ENCODE measurements at regions not wholly inside any gene's neighbourhood (a gene's known extent, or its start where the extent isn't known, plus 50 kb on each side); places are given as distances from the start of the nearest gene placed in this dataset.

DNA sequence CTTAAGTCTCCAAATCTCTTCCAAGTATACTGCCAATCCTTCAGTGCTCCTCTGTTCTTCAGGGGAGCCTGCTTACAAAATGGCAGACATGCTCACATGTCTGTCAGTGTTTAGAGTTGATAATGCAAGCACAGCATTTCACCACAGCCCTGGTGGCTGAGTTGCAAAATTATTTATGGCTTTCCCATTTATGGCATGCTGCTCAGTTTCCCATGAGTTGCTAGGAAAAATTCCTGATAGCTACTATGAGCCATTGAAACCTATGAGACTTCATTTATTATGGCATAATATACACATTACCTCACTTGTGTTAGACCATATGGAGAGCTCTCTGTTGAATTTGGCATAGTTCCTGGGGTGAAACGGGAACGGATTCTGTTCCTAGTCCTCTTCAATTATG, 448.7 kb upstream of the TCF4 start:
- no peaks in the 10 kb centered on the region for H3K79me2 ChIP-seq (ENCODE audit: control insufficient read depth, insufficient read depth, low read length)
- H3K27ac ChIP-seq (ENCODE audit: control insufficient read depth, insufficient read depth): no peak overlapping the region
- H3K9ac ChIP-seq (ENCODE audit: control insufficient read depth, insufficient read depth, low read length): no peak overlapping the region
- intact Hi-C loops (cut with micrococcal nuclease; ENCODE audit: unreplicated experiment): no loop called here
- H3K27me3 ChIP-seq (replicated peaks in 1 of 2; ENCODE audit: control insufficient read depth in 2 of 2, insufficient read depth in 2 of 2, low read length in 1 of 2): no peaks in the 10 kb centered on the region
- RAD21 ChIA-PET (ENCODE audit: unreplicated experiment): no interaction called here
- CTCF ChIA-PET: no interaction called here
- H4K20me1 ChIP-seq (ENCODE audit: control insufficient read depth, insufficient read depth): no peaks in the 10 kb centered on the region
- DNase-seq (ENCODE audit: low read depth, low spot score) (no peak), ATAC-seq (no peak), FAIRE-seq (no peak)
- no peak for TF ChIP-seq CEBPB (IDR thresholded peaks at IDR 0.05; ENCODE audit: borderline replicate concordance in 1 of 2, low read depth in 2 of 2, low read length in 2 of 2)
- no peak for TF ChIP-seq FOXM1 (IDR thresholded peaks at IDR 0.05; ENCODE audit: low read depth, low read length)
- TF ChIP-seq BHLHE40 (IDR thresholded peaks at IDR 0.05; ENCODE audit: borderline replicate concordance in 1 of 2, low read depth in 2 of 2, low read length in 1 of 2): no peak
- TF ChIP-seq, protein P1, sequence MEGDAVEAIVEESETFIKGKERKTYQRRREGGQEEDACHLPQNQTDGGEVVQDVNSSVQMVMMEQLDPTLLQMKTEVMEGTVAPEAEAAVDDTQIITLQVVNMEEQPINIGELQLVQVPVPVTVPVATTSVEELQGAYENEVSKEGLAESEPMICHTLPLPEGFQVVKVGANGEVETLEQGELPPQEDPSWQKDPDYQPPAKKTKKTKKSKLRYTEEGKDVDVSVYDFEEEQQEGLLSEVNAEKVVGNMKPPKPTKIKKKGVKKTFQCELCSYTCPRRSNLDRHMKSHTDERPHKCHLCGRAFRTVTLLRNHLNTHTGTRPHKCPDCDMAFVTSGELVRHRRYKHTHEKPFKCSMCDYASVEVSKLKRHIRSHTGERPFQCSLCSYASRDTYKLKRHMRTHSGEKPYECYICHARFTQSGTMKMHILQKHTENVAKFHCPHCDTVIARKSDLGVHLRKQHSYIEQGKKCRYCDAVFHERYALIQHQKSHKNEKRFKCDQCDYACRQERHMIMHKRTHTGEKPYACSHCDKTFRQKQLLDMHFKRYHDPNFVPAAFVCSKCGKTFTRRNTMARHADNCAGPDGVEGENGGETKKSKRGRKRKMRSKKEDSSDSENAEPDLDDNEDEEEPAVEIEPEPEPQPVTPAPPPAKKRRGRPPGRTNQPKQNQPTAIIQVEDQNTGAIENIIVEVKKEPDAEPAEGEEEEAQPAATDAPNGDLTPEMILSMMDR (IDR thresholded peaks at IDR 0.05 in 2 of 3, conservative IDR thresholded peaks at IDR 0.05 in 1 of 3; ENCODE audit: control insufficient read depth in 2 of 3, extremely low read depth in 1 of 3, insufficient read depth in 1 of 3, low read depth in 3 of 3, low read length in 3 of 3): no peak
- TF ChIP-seq, protein P2, sequence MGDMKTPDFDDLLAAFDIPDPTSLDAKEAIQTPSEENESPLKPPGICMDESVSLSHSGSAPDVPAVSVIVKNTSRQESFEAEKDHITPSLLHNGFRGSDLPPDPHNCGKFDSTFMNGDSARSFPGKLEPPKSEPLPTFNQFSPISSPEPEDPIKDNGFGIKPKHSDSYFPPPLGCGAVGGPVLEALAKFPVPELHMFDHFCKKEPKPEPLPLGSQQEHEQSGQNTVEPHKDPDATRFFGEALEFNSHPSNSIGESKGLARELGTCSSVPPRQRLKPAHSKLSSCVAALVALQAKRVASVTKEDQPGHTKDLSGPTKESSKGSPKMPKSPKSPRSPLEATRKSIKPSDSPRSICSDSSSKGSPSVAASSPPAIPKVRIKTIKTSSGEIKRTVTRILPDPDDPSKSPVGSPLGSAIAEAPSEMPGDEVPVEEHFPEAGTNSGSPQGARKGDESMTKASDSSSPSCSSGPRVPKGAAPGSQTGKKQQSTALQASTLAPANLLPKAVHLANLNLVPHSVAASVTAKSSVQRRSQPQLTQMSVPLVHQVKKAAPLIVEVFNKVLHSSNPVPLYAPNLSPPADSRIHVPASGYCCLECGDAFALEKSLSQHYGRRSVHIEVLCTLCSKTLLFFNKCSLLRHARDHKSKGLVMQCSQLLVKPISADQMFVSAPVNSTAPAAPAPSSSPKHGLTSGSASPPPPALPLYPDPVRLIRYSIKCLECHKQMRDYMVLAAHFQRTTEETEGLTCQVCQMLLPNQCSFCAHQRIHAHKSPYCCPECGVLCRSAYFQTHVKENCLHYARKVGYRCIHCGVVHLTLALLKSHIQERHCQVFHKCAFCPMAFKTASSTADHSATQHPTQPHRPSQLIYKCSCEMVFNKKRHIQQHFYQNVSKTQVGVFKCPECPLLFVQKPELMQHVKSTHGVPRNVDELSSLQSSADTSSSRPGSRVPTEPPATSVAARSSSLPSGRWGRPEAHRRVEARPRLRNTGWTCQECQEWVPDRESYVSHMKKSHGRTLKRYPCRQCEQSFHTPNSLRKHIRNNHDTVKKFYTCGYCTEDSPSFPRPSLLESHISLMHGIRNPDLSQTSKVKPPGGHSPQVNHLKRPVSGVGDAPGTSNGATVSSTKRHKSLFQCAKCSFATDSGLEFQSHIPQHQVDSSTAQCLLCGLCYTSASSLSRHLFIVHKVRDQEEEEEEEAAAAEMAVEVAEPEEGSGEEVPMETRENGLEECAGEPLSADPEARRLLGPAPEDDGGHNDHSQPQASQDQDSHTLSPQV (IDR thresholded peaks at IDR 0.05): no peak
- TF ChIP-seq NRF1 (conservative IDR thresholded peaks at IDR 0.05; ENCODE audit: low read depth, low read length): no peak
- no peak for TF ChIP-seq HDAC2 (IDR thresholded peaks at IDR 0.05)
- TF ChIP-seq PML (IDR thresholded peaks at IDR 0.05; ENCODE audit: low read length): no peak
- no peak for TF ChIP-seq BACH1 (IDR thresholded peaks at IDR 0.05; ENCODE audit: borderline replicate concordance)
- TF ChIP-seq MEF2B (IDR thresholded peaks at IDR 0.05; ENCODE audit: partially characterized antibody, poor library complexity, severe bottlenecking): no peak
- no peak for TF ChIP-seq SMAD1 (IDR thresholded peaks at IDR 0.05; ENCODE audit: low read depth, partially characterized antibody)
- TF ChIP-seq EZH2 (IDR thresholded peaks at IDR 0.05; ENCODE audit: borderline replicate concordance, control insufficient read depth, low read depth, low read length): no peak
- no peak for TF ChIP-seq SMAD5 (IDR thresholded peaks at IDR 0.05; ENCODE audit: low read depth)
- TF ChIP-seq, protein P3, sequence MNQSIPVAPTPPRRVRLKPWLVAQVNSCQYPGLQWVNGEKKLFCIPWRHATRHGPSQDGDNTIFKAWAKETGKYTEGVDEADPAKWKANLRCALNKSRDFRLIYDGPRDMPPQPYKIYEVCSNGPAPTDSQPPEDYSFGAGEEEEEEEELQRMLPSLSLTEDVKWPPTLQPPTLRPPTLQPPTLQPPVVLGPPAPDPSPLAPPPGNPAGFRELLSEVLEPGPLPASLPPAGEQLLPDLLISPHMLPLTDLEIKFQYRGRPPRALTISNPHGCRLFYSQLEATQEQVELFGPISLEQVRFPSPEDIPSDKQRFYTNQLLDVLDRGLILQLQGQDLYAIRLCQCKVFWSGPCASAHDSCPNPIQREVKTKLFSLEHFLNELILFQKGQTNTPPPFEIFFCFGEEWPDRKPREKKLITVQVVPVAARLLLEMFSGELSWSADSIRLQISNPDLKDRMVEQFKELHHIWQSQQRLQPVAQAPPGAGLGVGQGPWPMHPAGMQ (IDR thresholded peaks at IDR 0.05; ENCODE audit: borderline replicate concordance): no peak
- TF ChIP-seq RB1 (IDR thresholded peaks at IDR 0.05; ENCODE audit: borderline replicate concordance): no peak
- no peak overlapping the region for H3K4me3 ChIP-seq
- WGBS (ENCODE audit: insufficient coverage, insufficient replicate concordance, low lambda C conversion rate, missing lambda C conversion rate): 12% methylated on average over 2 of the region's 2 CpGs
- SMC1A ChIA-PET (ENCODE audit: uncharacterized antibody, unreplicated experiment): no interaction called here
- POLR2A ChIA-PET: no interaction called here
- H3K9me3 ChIP-seq (replicated peaks; ENCODE audit: control insufficient read depth, insufficient read depth, low read length): no peaks in the 10 kb centered on the region
- H2AFZ ChIP-seq (ENCODE audit: control insufficient read depth, low read depth, low read length): no peak overlapping the region
- H3K4me1 ChIP-seq (ENCODE audit: control insufficient read depth, insufficient read depth, low read length): no peaks in the 10 kb centered on the region
- in situ Hi-C loops (cut with MboI): no loop called here
- no peak overlapping the region for H3K4me2 ChIP-seq (ENCODE audit: control insufficient read depth, insufficient read depth)
- no peaks in the 10 kb centered on the region for H3K36me3 ChIP-seq (ENCODE audit: control insufficient read depth in 2 of 2, insufficient read depth in 2 of 2, low read length in 1 of 2)
- no TSS peak for BruUV-seq (replicated peaks)
